GM19328 (cell line): ENCODE measurements at regions not wholly inside any gene's neighbourhood (a gene's known extent, or its start where the extent isn't known, plus 50 kb on each side); places are given as distances from the start of the nearest gene placed in this dataset.
"Not testable (repeated sequence)": the region's sequence is repeated elsewhere in the genome, so short reads cannot be mapped to it uniquely, and the experiment has no call there.

Experiments used
- ATAC-seq: cut with Tn5 transposase; IDR thresholded peaks from one replicate; pipeline ENCODE4 v1.9.1; 2021; ENCODE audit warnings: mild to moderate bottlenecking, moderate library complexity; ENCODE audit not compliant: unreplicated experiment

DNA sequence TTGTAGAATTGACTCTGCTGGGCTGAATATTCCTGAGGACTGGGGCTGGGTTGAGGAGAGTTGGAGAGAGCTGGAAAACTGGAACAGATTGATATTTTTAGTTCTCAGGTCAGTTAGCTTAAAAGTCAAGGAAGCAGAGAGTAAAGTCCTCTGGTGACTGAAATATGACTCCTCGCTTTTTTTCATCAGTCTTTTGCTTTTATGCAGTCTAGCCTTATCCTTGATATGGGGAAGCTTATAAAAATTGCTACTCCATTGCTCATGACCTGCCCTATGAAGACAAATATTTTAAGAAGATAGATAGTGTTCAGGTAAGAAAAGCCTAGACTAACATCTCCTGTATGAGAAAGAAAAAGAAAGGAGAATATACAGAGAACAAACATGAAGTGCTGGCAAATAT lies 152.7 kb downstream of the C4orf33 start:
- no peak for ATAC-seq

DNA sequence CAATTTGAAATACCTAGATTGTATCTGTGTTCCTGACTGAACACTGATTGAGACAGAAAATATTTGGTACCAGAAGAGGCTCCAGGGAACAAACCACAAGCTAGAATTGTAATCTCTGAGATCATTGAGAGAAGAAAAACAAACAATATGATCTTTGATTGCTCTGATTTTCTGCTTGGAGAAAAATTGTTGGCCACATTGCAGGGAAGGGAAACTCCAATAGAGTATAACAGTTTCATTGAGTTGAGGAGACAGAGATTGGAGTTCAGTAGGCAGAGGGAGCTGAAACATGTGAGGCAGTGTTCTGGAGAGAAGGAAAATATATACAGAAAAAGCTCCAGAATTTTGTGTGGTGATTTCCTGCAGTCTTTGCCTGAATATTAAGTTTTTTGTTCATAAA lies 158.2 kb downstream of the C4orf33 start:
- ATAC-seq: no peak

DNA sequence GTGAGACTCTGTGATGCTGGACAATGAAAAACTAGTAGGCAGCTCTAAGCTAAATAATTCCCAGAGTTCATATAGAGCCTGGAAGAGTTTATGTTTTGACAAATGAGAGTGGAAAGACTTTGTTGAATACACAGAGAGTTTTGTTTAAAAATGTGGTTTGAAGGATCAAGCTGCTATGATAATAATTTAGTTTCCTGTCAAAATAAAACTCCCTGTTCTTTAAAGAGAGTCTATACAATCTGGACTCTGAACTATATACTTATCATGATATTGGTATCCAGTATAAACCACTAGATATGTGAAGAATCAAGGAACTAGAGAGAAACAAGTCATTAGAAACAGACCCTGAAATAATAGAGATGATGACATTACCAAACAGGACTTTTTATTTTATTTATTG lies 158.6 kb downstream of the C4orf33 start:
- ATAC-seq: no peak

DNA sequence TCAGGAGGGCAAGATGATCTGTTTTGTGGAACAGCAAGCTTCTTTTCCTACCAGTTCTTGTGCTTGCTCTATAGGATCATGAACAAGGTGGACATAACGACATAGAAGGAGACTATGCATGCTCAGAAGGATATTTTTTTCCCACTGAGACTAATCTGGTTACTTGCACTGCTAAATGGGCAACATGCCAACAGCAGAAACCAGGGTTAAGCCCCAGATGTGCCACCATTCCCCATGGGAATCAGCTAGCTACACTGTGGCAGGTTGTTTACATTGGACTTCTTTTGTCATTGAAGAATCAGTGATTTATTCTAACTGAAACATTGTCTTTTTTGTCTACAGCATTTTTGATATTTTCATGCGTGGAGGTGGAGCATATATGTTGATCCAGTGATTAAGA lies 165.6 kb downstream of the C4orf33 start:
- no peak for ATAC-seq

DNA sequence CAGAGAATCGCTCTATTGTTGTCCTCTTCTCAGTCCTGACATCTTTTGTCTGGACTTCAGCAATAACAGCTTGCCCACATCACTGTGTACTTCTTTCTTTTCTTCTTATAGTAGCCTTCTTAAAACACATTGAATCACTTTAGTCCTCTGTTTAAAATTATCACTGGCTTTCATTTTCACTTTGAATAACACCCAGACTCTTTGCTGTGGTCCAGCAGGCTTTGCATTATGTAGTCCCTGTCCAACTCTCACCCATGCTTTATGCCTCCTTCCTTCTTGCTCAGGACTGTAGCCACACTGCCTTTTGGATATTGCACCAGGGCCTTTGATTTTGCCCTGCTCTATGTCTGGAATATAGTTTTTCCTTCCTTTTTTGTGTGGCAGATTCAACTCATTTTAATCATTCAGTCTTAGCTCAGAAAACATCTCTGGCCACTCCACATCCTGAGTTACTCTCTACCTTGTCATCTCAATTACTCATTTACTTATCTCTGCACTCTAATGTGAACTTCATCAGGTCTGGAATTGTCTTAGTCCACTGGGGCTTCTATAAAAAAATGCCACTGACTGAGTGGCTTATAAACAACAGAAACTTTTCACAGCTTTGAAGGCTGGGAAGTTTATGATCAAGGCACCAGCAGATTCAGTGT lies 168.2 kb downstream of the C4orf33 start:
- ATAC-seq: peak; percentile 96

DNA sequence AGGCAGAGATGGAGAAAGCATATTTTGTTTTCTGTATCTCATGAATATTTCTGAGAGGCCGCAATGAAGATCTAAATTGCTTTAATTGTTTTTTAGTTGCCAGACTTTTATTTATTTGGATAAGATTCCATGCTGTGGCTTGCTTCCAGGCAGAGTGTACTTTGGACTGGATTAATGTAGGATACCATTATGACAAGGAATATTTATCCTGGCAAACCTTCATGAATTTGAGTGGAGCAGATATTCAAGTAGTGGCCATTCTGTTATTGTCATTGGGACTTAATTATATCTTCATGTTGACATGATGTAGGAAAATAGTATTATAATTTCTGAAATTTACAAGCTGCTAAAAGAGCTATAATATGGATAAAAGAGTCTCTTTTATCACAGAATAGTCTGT lies 182.9 kb downstream of the C4orf33 start:
- no peak for ATAC-seq

DNA sequence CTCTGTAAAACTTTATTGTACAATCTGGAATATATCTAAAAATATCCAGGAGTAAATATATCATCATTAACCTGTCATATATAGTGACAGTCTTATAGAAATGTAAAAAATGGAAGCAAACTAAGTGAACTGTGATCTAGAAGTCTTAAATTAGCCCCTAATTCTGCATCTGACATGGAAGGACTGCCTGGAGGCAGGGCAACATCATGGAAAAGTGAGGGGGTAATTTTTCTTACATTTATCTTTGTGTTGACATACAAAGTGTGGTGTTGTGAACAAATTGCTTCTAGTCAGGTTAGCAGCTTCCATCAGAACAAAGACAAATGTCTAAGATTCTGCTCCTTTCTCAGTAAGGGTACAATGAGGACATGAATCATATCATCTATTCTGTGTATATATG lies 186.3 kb downstream of the C4orf33 start:
- no peak for ATAC-seq

DNA sequence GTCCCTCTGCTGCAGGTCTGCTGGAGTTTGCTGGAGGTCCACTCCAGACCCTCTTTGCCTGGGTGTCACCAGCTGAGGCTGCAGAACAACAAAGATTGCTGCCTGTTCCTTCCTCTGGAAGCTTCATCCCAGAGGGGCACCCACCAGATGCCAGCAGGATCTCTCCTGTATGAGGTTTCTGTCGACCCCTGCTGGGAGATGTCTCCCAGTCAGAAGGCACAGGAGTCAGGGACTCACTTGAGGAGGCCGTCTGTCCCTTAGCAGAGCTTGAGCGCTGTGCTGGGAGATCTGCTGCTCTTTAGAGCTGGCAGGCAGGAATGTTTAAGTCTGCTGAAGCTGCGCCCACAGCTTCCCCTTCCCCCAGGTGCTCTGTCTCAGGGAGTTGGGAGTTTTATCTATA lies 196.2 kb downstream of the C4orf33 start:
- not testable (repeated sequence) for ATAC-seq

DNA sequence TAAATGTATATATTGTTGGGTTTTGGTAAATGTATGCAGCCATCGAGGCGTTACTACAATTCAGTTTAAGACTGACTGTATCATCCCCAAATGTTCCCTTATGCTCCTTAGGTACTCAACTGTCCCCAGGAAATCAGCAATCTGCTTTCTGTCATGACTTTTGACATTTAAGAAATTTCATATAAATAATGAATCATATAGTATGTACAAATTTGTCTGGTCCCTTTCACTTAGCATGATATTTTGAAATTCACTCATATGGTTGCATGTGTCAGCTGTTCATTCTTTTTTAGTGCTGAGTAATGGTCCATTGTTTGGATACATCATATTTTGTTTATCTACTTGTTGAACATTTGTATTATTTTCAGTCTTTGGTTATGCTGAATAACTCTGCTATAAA lies 218.8 kb downstream of the C4orf33 start:
- ATAC-seq: no peak

DNA sequence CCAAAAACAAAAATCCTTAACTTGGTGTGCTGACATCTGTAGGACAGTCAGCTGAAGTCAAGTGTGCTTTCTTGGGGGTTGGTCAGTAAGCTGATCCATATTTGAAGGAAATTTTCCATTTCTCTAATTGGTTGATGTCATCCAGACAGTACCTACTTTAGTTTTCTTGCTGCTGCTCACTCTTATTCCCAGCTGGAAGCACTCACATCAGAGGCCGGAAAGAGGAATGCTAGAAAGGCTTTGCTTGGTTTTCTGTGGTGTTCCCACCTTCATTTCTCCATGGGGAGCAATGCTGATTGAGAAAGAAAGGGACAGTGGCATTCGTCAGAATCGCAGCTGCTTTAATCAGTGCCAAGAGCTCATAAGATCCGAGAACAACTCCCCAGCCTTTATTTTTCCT lies 227.0 kb downstream of the C4orf33 start:
- ATAC-seq: no peak

DNA sequence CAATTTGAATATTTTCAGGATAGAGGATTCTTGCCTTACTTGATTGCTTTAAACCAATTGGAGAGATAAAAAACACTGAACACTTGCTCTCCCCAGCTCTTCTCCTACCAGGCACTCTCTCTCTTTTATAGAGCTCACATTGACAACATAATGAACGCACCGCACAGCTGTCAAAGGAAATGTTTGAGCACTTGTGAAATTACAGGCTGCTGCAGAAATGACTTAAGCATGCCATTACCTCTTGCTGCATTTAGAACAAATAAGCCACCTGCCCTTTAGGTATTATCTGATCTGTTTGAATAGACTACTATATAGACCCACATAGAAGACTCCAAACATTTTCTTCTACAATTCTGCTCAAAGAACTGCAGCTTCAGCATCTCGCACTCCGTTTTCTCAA lies 227.7 kb downstream of the C4orf33 start:
- ATAC-seq: no peak

DNA sequence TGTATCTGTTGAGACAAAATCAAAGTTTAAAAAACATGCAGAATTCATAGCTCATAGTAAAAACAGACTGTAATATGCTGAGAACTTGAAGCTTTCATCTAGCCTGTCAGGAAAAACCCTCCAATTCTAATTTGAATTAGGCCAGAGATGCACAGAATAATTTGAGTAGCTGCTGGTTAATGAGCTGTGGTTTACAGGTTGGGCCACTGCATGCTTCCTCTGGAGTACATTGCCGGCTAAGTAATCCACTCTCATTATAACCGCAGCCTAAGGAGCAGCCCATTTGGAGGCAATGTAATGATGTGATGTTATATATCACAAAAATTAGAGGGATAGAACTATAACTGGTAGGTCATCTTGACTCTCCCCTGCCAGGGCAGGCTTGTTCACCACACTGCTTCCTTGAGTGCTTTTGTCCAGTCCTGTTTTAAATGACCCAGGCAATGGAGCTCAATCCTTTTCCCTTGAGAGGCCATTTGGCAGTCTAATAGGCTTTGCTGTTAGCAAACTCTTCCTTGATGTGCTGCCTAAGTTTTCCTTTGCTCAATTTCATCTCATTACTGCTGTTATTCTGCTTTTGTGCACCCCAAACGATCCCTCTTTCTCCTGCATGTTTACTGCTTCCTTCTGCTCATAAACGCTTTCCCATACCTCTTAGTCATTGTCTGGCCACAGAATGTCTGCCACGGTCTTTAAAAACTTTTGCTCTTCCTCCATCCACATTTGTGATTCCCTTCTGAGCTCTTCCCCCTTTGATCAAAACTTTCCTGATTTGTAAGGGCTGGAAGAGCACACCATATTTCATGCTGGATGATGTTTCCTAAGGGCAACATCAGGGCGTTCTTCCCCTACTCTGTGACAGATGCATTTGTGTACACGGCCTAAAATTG lies 230.9 kb downstream of the C4orf33 start:
- ATAC-seq: no peak

DNA sequence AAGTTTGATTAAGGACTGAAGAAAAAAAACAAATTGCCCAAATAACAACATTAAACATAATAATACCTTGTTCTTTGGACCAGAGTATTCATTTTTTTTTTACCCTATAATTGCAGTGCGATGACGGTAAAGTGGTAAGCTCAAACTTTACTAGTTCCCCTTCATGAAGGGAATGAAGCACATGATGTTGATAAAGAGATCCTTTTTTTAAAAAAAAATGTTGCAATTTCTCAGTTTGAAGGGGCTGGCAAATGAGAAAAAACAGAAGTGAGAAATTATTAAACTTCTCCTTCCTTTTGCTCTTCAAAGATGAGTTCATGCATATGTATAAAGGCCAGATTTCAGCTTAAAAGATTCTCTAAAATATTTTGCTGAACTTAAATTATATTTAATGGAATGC lies 231.7 kb downstream of the C4orf33 start:
- ATAC-seq: no peak

DNA sequence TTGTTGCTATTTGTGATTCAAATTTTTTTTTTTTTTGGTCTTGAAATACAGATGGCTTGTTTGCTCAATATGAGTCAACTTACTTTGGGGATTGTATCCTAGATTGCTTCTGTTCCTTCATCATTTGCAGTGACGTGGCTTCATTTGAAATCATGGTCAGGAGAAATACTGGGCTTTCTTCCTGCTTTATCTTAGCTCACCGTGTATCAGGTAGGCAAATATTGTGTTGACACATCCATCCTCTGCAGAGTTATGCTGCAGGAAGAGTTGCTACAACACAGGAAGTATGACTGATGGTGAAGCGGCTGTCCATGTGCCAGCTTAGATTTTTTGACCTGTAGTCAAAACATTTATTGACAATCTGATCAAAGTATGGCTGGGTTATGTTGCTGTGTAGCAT lies 232.2 kb downstream of the C4orf33 start:
- no peak for ATAC-seq

DNA sequence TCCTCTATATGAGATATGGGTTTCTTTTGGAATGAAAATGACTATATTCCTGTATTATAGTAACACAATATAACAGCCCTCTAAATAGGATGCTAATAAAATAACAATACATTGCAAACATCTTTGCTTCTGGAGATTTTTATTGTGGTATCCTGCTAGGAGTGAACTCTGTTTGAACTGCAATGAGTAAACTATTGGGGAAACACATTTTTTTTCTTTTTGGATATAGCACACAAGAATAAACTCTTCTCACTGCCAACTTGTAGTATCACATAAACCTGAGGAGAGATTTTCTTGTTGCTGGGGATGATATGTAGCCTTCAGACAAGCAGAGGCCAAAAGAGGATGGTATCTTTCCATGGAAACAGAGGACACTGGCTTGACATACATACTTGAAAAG lies 238.2 kb downstream of the C4orf33 start:
- ATAC-seq: no peak

DNA sequence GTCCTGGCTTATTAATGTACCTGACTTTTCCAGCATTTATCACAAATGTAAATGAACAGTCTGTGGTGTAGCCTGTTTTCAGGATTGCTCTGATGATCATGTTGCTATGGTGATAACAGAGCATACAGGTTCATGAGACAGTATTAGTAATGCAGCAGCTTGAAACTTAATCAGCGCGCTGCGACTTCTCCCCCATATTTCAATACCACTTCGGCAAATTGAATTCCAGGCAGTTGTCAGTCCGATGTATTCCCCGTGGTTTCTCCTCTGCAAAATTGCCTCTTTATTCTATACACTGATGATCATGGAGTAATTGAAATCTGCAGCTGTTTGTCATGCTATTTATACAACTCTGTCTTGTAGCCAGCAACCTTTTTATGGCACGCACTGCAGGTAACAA lies 239.3 kb downstream of the C4orf33 start:
- no peak for ATAC-seq

DNA sequence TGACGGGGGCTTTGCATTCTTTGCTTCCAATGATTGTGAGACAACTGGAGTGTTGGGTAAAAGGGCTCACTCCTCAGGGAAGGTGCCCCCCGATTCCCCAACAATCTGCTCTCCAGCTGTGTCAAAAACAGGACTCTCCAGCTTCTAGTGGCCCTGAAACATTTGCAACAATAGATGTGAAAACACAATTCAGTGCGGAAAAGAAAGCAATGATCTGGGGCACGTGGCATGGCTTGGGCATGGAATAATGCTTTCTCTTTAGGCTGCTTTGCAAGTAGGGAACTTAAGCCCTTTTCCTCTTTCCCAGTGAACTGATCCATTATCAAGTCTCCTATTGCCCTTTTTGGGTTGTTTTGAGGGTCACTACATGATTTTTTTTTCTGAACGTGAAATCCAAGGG lies 239.9 kb downstream of the C4orf33 start:
- ATAC-seq: no peak

DNA sequence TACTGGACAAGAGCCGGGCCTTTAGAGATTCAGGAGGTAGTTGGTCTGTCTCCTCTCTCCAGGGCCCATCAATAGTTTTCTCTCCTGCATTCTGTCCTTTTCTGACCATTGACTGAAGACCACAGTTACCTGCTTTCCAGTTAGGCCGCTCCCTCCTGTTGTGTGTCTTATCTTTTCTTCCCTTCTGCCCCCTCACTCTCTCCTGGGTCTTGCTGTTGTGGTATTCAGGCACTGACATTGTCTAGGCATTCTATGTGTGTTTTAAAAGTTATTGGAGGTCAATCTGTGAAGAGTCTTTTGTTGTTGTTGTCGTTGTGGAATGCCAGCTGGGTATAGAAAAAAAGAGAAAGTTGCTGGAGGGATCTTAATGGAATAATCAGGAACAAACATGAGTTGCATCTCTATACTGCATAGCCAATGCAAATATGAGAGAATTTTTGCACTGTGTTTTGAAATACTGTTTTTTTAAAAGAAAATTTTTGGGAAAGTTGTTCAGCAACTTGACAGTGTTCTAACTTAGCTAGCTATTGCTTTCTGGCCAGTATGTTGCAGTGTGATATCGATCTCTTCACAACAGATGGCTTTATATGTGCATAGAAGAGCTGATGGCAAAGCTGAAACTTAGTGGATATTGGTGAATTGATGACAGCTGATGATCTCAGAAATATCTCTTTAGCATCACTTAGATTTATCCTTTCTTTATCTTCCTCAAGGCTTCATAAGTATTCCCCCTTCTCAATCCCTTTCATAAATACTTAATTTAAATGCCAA lies 240.7 kb downstream of the C4orf33 start:
- no peak for ATAC-seq

DNA sequence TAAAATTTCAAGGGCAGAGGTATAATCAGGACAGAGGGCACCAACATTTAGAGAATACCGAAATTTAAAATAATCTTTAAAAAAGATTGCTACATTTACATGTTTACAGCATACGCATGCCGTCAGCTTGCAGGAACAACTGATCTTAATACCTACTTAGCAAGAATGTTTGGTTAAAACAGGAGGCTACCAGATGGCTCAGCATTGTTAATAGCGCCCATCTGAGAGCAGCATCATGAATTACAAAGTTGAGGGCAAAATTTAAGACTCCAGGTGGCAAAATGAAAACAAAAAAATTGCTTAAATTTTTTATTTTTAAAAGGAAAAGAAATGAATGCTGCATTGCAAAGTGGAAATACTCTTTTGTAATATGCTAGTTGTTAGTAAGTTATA lies 241.3 kb downstream of the C4orf33 start:
- no peak for ATAC-seq

DNA sequence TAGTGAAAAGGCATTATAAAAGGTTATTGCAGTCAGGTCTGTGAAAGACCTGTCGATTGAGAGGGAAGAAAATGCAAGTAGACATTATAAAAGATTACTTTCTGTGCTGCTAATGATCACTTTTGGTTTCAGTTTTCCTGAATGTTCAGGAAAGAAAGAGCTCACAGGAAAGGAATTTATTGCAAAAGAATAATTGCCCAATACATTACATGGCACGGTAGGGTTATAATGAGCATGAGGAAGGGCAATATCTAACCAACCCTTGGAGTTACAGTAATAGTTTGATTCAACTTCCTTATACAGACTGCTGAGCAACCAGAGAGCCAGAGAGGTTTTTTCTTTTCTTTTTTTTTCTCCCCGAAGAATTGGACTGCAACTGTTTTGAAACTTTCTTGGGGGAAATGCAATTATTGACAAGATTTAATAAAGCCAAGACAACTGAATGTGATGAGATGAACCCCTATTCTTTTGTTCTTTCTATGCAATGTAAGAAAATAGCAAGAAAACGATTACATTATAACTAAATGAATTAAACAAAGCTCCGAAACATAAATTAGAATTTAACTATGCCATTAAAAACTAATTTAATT lies 247.0 kb downstream of the C4orf33 start:
- ATAC-seq: no peak

DNA sequence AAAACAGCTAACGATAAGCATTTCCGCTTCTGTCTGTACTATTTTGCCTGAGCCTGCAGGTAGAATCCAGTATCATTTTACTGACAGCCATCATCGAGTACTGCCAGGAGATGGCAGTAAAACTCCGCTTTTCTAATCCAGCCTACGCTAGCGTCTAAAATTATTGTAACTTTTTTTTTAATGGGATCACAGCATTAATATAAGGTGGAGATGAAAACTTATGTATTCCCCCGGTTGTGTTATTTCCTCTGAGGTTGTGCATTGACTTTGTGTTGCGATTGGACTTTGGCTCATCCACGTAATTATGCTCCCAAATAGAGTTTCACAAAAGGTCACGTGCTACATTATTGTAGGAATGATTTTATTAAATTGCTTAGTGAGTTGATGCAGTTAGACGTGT lies 248.1 kb downstream of the C4orf33 start:
- no peak for ATAC-seq
